WTC11 (cell line): ENCODE measurements at regions not wholly inside any gene's neighbourhood (a gene's known extent, or its start where the extent isn't known, plus 50 kb on each side); places are given as distances from the start of the nearest gene placed in this dataset.
A peak's percentile ranks its signal among the peaks of the same experiment; 100 is the strongest.

ENCODE experiments used
- ATAC-seq: fragments of 200-7000 bp; cut with Tn5 transposase; 2 replicates; pipeline ENCODE4 v1.10.0; 2021; ENCODE audit warnings: mild to moderate bottlenecking, moderate library complexity
- CTCF ChIA-PET: fragments of 300-600 bp; sonication (Branson Sonifier 250); formaldehyde crosslinking; loops from one replicate; lab custom pipeline; 2021; ENCODE audit warnings: antibody characterized with exemption; lab: Charles Lee
- POLR2A ChIA-PET: fragments of 350-600 bp; sonication (Branson Sonifier 250); formaldehyde crosslinking; loops from one replicate; lab custom pipeline; 2021; ENCODE audit warnings: antibody characterized with exemption; lab: Charles Lee
- DNase-seq: peaks from one replicate; pipeline ENCODE4 v3.0.0; 2021; ENCODE audit warnings: low spot score
- H3K27ac Mint-ChIP-seq: 2 replicates; pipeline ENCODE4 v1.8.0; 2021; ENCODE audit warnings: mixed read lengths
- H3K27me3 Mint-ChIP-seq: 2 replicates; pipeline ENCODE4 v1.8.0; 2021; ENCODE audit warnings: low read depth, mild to moderate bottlenecking, moderate library complexity, mixed read lengths
- H3K36me3 Mint-ChIP-seq: 2 replicates; pipeline ENCODE4 v1.8.0; 2021; ENCODE audit warnings: mixed read lengths
- H3K4me1 Mint-ChIP-seq: 2 replicates; pipeline ENCODE4 v1.8.0; 2022; ENCODE audit warnings: mixed read lengths
- H3K4me3 Mint-ChIP-seq: 2 replicates; pipeline ENCODE4 v1.8.0; 2021; ENCODE audit warnings: mild to moderate bottlenecking, moderate library complexity, mixed read lengths
- H3K9me3 Mint-ChIP-seq: 2 replicates; pipeline ENCODE4 v1.8.0; 2021; ENCODE audit warnings: mixed read lengths
- ATF1 ChIP-seq: sonication (generic); formaldehyde crosslinking; IDR thresholded peaks from 2 replicates; pipeline ENCODE4 v1.8.1; 2023; ENCODE audit warnings: mild to moderate bottlenecking, moderate library complexity, missing genetic modification reagents
- CDX4 ChIP-seq: fragments of 250-450 bp; sonication (Bioruptor Pico); IDR thresholded peaks from 2 replicates; pipeline ENCODE4 v1.9.0; 2021; ENCODE audit warnings: moderate library complexity, mild to moderate bottlenecking, inconsistent platforms, borderline replicate concordance
- E2F5 ChIP-seq: sonication (generic); formaldehyde crosslinking; IDR thresholded peaks from 2 replicates; pipeline ENCODE4 v1.8.1; 2022; ENCODE audit warnings: mild to moderate bottlenecking, moderate library complexity, missing genetic modification reagents
- ERG ChIP-seq: fragments of 250-450 bp; sonication (Bioruptor Pico); IDR thresholded peaks from 2 replicates; pipeline ENCODE4 v1.8.0; 2021; ENCODE audit warnings: mild to moderate bottlenecking
- MLX ChIP-seq: sonication (generic); formaldehyde crosslinking; IDR thresholded peaks from 2 replicates; pipeline ENCODE4 v1.8.1; 2023; ENCODE audit warnings: mild to moderate bottlenecking, missing genetic modification reagents, moderate library complexity
- NFATC4 ChIP-seq: fragments of 250-450 bp; sonication (Bioruptor Pico); IDR thresholded peaks from 2 replicates; pipeline ENCODE4 v1.9.0; 2021; ENCODE audit warnings: mild to moderate bottlenecking
- NR2C2 ChIP-seq: sonication (generic); formaldehyde crosslinking; IDR thresholded peaks from 2 replicates; pipeline ENCODE4 v1.8.0; 2022; ENCODE audit warnings: mild to moderate bottlenecking, missing genetic modification reagents
- OVOL2 ChIP-seq: fragments of 250-450 bp; sonication (Bioruptor Pico); IDR thresholded peaks from 2 replicates; pipeline ENCODE4 v1.9.0; 2021; ENCODE audit warnings: mild to moderate bottlenecking, borderline replicate concordance
- PREB ChIP-seq: sonication (generic); formaldehyde crosslinking; IDR thresholded peaks from 2 replicates; pipeline ENCODE4 v1.8.1; 2022; ENCODE audit warnings: mild to moderate bottlenecking, missing genetic modification reagents, moderate library complexity, borderline replicate concordance
- PRRX2 ChIP-seq: fragments of 250-450 bp; sonication (Bioruptor Pico); IDR thresholded peaks from 2 replicates; pipeline ENCODE4 v1.8.0; 2021; ENCODE audit warnings: mild to moderate bottlenecking
- SOX15 ChIP-seq: fragments of 250-450 bp; sonication (Bioruptor Pico); IDR thresholded peaks from 2 replicates; pipeline ENCODE4 v1.9.0; 2021; ENCODE audit warnings: mild to moderate bottlenecking
- STAT6 ChIP-seq: sonication (generic); formaldehyde crosslinking; conservative IDR thresholded peaks from 2 replicates; pipeline ENCODE4 v1.8.1; 2023; ENCODE audit warnings: mild to moderate bottlenecking, low read depth, missing genetic modification reagents, moderate library complexity
- TCF7 ChIP-seq: sonication (generic); formaldehyde crosslinking; IDR thresholded peaks from 2 replicates; pipeline ENCODE4 v1.8.0; 2022; ENCODE audit warnings: mild to moderate bottlenecking, low read depth, missing genetic modification reagents, moderate library complexity
- ZBTB21 ChIP-seq: sonication (generic); formaldehyde crosslinking; IDR thresholded peaks from 2 replicates; pipeline ENCODE4 v1.8.1; 2023; ENCODE audit warnings: mild to moderate bottlenecking, missing genetic modification reagents, borderline replicate concordance
- ZBTB43 ChIP-seq: sonication (generic); formaldehyde crosslinking; IDR thresholded peaks from 2 replicates; pipeline ENCODE4 v1.8.1; 2023; ENCODE audit warnings: mild to moderate bottlenecking, missing genetic modification reagents
- ZNF219 ChIP-seq: sonication (generic); formaldehyde crosslinking; IDR thresholded peaks from 2 replicates; pipeline ENCODE4 v1.8.0; 2023; ENCODE audit warnings: missing genetic modification reagents, mild to moderate bottlenecking, borderline replicate concordance
- ZNF317 ChIP-seq: sonication (generic); formaldehyde crosslinking; IDR thresholded peaks from 2 replicates; pipeline ENCODE4 v1.8.1; 2023; ENCODE audit warnings: low read depth, mild to moderate bottlenecking, moderate library complexity, missing genetic modification reagents, borderline replicate concordance
- ZNF423 ChIP-seq: fragments of 250-450 bp; sonication (Bioruptor Pico); IDR thresholded peaks from 2 replicates; pipeline ENCODE4 v2.1.2; 2022; ENCODE audit warnings: mild to moderate bottlenecking, moderate library complexity
- ZNF532 ChIP-seq: fragments of 250-450 bp; sonication (Bioruptor Pico); IDR thresholded peaks from 2 replicates; pipeline ENCODE4 v1.9.0; 2021; ENCODE audit warnings: mild to moderate bottlenecking, borderline replicate concordance

GRCh38 chr15:60120100-60120499 is 116.0 kb downstream of the FOXB1 start (continued):
- TF ChIP-seq PREB (no peak), PRRX2 (CRISPR knock-in tag) (no peak), ZNF219 (no peak), SOX15 (CRISPR knock-in tag) (no peak), ZNF423 (CRISPR knock-in tag) (peak; percentile 94)

- H3K27me3 Mint-ChIP-seq, result peaks cover 27% of the 10 kb centered on the region
- H3K27ac Mint-ChIP-seq, result no peak overlapping the region
- CTCF ChIA-PET, result interaction anchor here (0.7 to 1.0 kb wide), 3 partner anchors 58 to 204 kb away, joined by 3 read pairs; no protein-coding TSS in a partner anchor
- POLR2A ChIA-PET, result interaction anchor here (1.0 kb wide), 1 partner anchor 118 kb away, joined by 3 read pairs; the partner anchor contains the start of gene FOXB1
- no peaks in the 10 kb centered on the region for H3K36me3 Mint-ChIP-seq
- ATAC-seq (no peak), DNase-seq (no peak)
- no peak for TF ChIP-seq ATF1 (CRISPR knock-in tag)
- H3K9me3 Mint-ChIP-seq, result no peaks in the 10 kb centered on the region
- peaks cover 68% of the 10 kb centered on the region for H3K4me1 Mint-ChIP-seq
- H3K4me3 Mint-ChIP-seq, result no peak overlapping the region
Observed at GRCh38 chr15:60121845-60122244, 117.7 kb downstream of the FOXB1 start.

GRCh38 chr15:60122691-60123090 is 118.6 kb downstream of the FOXB1 start:
- H3K9me3 Mint-ChIP-seq, result no peaks in the 10 kb centered on the region
- H3K36me3 Mint-ChIP-seq, result no peaks in the 10 kb centered on the region
- H3K4me3 Mint-ChIP-seq, result no peak overlapping the region
- DNase-seq (no peak), ATAC-seq (no peak)
- H3K4me1 Mint-ChIP-seq, result peaks cover 68% of the 10 kb centered on the region
- ChIA-PET CTCF (no interaction called here), POLR2A (no interaction called here)
- H3K27me3 Mint-ChIP-seq, result peaks cover 27% of the 10 kb centered on the region
- no peak overlapping the region for H3K27ac Mint-ChIP-seq
- TF ChIP-seq NR2C2 (CRISPR knock-in tag), result no peak
- TF ChIP-seq CDX4, result no peak
- no peak for TF ChIP-seq STAT6 (CRISPR knock-in tag)
- TF ChIP-seq E2F5, result no peak
- no peak for TF ChIP-seq ERG (CRISPR knock-in tag)
- no peak for TF ChIP-seq ZNF532 (CRISPR knock-in tag)
- no peak for TF ChIP-seq ZNF317 (CRISPR knock-in tag)
- no peak for TF ChIP-seq ZBTB21 (CRISPR knock-in tag)
- TF ChIP-seq ZBTB43 (CRISPR knock-in tag), result no peak
- TF ChIP-seq PREB, result no peak
- no peak for TF ChIP-seq MLX (CRISPR knock-in tag)
- no peak for TF ChIP-seq TCF7 (CRISPR knock-in tag)
- no peak for TF ChIP-seq OVOL2 (CRISPR knock-in tag)
- TF ChIP-seq NFATC4 (CRISPR knock-in tag), result no peak
